ENCODE measurements at regions not wholly inside any gene's neighbourhood (a gene's known extent, or its start where the extent isn't known, plus 50 kb on each side); places are given as distances from the start of the nearest gene placed in this dataset.
"Not testable (repeated sequence)": the region's sequence is repeated elsewhere in the genome, so short reads cannot be mapped to it uniquely, and the experiment has no call there.

- H3K9ac ChIP-seq (ENCODE audit: low read length in 3 of 3), result no peak overlapping the region
- no peak overlapping the region for H3K4me3 ChIP-seq (ENCODE audit: low read length in 3 of 3)
- no peaks in the 10 kb centered on the region for H3K36me3 ChIP-seq (ENCODE audit: control insufficient read depth in 2 of 3, insufficient read depth in 3 of 3, low read length in 3 of 3)
- H3K4me1 ChIP-seq (ENCODE audit: control insufficient read depth in 2 of 3, insufficient read depth in 2 of 3, low read depth in 1 of 3, low read length in 3 of 3), result no peaks in the 10 kb centered on the region
- TF ChIP-seq, protein P1, sequence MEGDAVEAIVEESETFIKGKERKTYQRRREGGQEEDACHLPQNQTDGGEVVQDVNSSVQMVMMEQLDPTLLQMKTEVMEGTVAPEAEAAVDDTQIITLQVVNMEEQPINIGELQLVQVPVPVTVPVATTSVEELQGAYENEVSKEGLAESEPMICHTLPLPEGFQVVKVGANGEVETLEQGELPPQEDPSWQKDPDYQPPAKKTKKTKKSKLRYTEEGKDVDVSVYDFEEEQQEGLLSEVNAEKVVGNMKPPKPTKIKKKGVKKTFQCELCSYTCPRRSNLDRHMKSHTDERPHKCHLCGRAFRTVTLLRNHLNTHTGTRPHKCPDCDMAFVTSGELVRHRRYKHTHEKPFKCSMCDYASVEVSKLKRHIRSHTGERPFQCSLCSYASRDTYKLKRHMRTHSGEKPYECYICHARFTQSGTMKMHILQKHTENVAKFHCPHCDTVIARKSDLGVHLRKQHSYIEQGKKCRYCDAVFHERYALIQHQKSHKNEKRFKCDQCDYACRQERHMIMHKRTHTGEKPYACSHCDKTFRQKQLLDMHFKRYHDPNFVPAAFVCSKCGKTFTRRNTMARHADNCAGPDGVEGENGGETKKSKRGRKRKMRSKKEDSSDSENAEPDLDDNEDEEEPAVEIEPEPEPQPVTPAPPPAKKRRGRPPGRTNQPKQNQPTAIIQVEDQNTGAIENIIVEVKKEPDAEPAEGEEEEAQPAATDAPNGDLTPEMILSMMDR (IDR thresholded peaks at IDR 0.05; ENCODE audit: borderline replicate concordance, extremely low read depth, insufficient read depth), result no peak
- H3K9me3 ChIP-seq (ENCODE audit: control insufficient read depth in 2 of 3, insufficient read depth in 1 of 3, low read length in 3 of 3), result no peaks in the 10 kb centered on the region
- H3K27me3 ChIP-seq (ENCODE audit: control insufficient read depth, insufficient read depth, low read length), result no peaks in the 10 kb centered on the region
- H3K27ac ChIP-seq (ENCODE audit: low read depth in 2 of 2, low read length in 2 of 2), result no peak overlapping the region
- intact Hi-C loops (cut with DNase I), result no loop called here
- FAIRE-seq (no peak), DNase-seq (no peak)
Measured at GRCh38 chr12:75657831-75658230, 146.4 kb upstream of the KRR1 start.

DNA sequence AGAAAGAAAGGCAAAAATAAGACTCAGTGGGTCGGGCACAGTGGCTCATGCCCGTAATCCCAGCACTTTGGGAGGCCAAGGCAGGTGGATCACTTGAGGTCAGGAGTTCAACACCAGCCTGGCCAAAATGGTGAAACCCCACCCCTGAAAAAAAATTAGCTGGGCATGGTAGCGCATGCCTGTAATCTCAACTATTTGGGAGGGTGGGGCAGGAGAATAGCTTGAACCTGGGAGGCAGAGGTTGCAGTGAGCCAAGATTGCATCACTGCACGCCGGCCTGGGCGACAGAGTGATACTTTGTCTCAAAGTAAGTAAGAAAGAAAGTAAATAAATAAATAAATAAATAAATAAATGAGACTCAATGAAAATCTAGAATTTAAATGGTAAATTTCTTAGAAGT lies 145.9 kb upstream of the KRR1 start:
- H3K27ac ChIP-seq (ENCODE audit: low read depth in 2 of 2, low read length in 2 of 2); H3K9me3 ChIP-seq (ENCODE audit: control insufficient read depth in 2 of 3, insufficient read depth in 1 of 3, low read length in 3 of 3); H3K9ac ChIP-seq (ENCODE audit: low read length in 3 of 3); DNase-seq; FAIRE-seq; H3K27me3 ChIP-seq (ENCODE audit: control insufficient read depth, insufficient read depth, low read length); H3K4me1 ChIP-seq (ENCODE audit: control insufficient read depth in 2 of 3, insufficient read depth in 2 of 3, low read depth in 1 of 3, low read length in 3 of 3); H3K36me3 ChIP-seq (ENCODE audit: control insufficient read depth in 2 of 3, insufficient read depth in 3 of 3, low read length in 3 of 3); intact Hi-C loops (cut with DNase I); H3K4me3 ChIP-seq (ENCODE audit: low read length in 3 of 3): not testable (repeated sequence)

DNA sequence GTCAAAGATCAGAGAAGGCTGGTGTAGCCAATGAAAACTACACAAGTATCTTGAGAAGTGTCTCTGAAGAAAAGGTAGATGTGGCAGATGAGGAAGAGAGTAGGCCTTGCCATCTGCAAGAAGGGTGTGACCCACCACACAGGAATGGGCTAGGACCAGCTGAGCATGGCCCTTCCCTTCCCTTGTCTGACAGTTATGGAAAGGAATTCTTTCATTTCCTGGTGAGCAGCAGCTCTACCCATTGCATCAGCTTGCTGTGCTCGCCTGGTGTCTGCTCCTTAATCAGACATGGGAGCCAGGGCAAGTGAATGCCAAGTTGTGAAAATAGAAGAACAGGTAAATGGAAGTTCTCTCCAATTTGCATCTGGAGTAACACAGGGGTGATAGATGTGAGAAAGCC lies 145.2 kb upstream of the KRR1 start:
- no peak for FAIRE-seq
- Histone ChIP-seq H3K4me3 (ENCODE audit: low read length in 3 of 3) (no peak overlapping the region), H3K4me1 (ENCODE audit: control insufficient read depth in 2 of 3, insufficient read depth in 2 of 3, low read depth in 1 of 3, low read length in 3 of 3) (no peaks in the 10 kb centered on the region), H3K9ac (ENCODE audit: low read length in 3 of 3) (no peak overlapping the region), H3K27me3 (ENCODE audit: control insufficient read depth, insufficient read depth, low read length) (no peaks in the 10 kb centered on the region), H3K27ac (ENCODE audit: low read depth in 2 of 2, low read length in 2 of 2) (no peak overlapping the region), H3K9me3 (ENCODE audit: control insufficient read depth in 2 of 3, insufficient read depth in 1 of 3, low read length in 3 of 3) (no peaks in the 10 kb centered on the region), H3K36me3 (ENCODE audit: control insufficient read depth in 2 of 3, insufficient read depth in 3 of 3, low read length in 3 of 3) (no peaks in the 10 kb centered on the region)
- DNase-seq, result no peak
- intact Hi-C loops (cut with DNase I), result no loop called here
- TF ChIP-seq, protein P1 (IDR thresholded peaks at IDR 0.05; ENCODE audit: borderline replicate concordance, extremely low read depth, insufficient read depth), result no peak

DNA sequence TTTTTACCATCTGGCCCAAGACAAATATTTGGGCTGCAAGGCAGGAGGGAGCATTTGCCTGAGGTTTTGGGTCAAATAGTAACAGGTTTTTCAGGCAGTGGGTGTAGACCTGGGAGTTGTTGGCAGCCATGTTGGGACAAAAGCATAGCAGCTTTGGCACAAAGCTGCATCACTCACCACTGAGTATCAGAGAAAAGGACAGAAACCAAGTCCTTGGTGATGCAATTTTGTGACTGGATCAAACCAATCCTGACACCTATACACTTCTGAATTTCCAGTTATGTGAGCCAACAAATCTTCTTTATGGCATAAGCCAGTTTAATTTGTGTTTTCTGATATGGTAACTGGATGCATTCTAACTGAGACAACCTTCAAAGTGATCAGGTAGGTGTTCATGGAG lies 144.8 kb upstream of the KRR1 start:
- H3K9me3 ChIP-seq (ENCODE audit: control insufficient read depth in 2 of 3, insufficient read depth in 1 of 3, low read length in 3 of 3), result no peaks in the 10 kb centered on the region
- H3K27me3 ChIP-seq (ENCODE audit: control insufficient read depth, insufficient read depth, low read length), result no peaks in the 10 kb centered on the region
- DNase-seq, result no peak
- FAIRE-seq, result no peak
- H3K27ac ChIP-seq (ENCODE audit: low read depth in 2 of 2, low read length in 2 of 2), result no peak overlapping the region
- no peaks in the 10 kb centered on the region for H3K4me1 ChIP-seq (ENCODE audit: control insufficient read depth in 2 of 3, insufficient read depth in 2 of 3, low read depth in 1 of 3, low read length in 3 of 3)
- H3K4me3 ChIP-seq (ENCODE audit: low read length in 3 of 3), result no peak overlapping the region
- intact Hi-C loops (cut with DNase I), result no loop called here
- TF ChIP-seq, protein P1 (IDR thresholded peaks at IDR 0.05; ENCODE audit: borderline replicate concordance, extremely low read depth, insufficient read depth), result no peak
- H3K36me3 ChIP-seq (ENCODE audit: control insufficient read depth in 2 of 3, insufficient read depth in 3 of 3, low read length in 3 of 3), result no peaks in the 10 kb centered on the region
- H3K9ac ChIP-seq (ENCODE audit: low read length in 3 of 3), result no peak overlapping the region

All from kidney (tissue), 13 donors.